HL-60/S4 (cell line): ENCODE measurements at regions not wholly inside any gene's neighbourhood (a gene's known extent, or its start where the extent isn't known, plus 50 kb on each side); places are given as distances from the start of the nearest gene placed in this dataset.
"Not testable (repeated sequence)": the region's sequence is repeated elsewhere in the genome, so short reads cannot be mapped to it uniquely, and the experiment has no call there.

Experiments used
- in situ Hi-C: fragments of 300-500 bp; cut with MboI; formaldehyde crosslinking; loops from 2 replicates; pipeline ENCODE4 v1.14.3; 2022; ENCODE audit warnings: low sequenced_read_pairs

DNA sequence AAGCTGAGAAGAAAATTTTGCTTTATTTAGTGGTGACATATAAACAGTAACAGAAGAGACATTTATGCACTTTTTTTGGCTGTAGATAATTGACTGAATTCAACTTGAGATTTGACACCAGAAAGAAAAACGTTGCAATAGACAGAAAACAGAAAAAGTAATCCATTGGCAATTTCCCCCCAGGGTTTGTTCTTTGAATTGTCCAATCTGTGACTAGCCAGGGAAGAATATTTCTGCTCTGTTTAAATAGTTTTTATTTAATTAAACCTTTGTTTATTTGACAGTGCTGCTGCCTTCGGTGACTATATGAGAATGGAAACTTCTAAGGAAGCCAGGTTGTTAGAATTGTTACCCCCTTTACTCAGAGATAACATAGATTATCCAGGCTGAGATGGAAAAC lies 210.6 kb downstream of the DEPDC1B start:
- in situ Hi-C loops, result no loop called here

DNA sequence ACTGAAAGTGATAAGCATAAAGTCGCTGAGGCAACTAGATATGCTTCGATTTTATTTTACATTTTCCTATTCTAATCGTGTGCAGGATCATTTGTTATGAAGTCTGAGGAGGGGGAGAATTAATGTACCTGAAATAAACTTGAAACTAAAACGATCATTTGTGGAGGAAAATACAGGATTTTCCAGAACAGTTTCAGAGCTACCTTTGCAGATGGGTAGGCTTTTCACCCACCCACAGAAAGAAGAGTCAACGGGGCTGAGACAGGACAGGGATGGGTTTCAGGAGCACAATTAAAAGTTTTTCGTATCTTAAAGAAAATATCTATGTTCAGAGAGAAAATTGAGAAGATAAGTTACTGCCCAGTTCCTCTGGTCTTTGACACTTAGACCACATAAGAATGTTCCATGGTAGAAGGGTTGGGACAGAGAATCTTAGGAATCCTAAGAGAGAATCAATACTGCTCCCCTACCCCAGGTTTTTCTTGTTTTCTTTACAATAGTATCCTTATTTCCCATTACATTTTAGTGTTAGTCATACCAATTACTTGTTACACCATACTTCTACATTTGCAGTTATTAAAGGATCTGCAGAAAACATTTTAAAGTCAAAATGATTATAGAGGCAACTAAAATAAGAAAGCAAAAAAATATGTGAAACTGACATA lies 211.4 kb downstream of the DEPDC1B start:
- in situ Hi-C loops, result no loop called here

GRCh38 chr5:60487885-60488442 lies 212.0 kb downstream of the DEPDC1B start:
- in situ Hi-C loops, result no loop called here

DNA sequence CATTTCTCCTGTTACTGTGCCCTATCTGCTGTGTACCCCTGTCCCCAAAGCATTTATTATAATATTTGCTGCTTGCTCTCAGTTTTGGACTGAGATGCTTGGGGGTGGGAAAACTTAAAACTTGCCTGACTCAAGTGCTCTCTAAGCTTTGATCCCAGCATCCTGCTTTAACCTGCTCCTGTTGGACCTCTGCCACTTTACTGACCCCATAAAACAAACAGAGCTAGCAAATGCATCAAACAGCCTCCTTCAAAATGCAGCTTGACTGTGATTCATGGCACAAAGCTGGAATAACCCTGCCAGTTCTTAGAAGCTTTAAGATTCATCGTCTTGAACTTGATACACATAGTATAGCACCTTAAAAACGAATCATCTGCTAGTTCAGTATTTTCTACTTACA lies 212.5 kb downstream of the DEPDC1B start:
- in situ Hi-C loops, result no loop called here

GRCh38 chr5:60485361-60485760 lies 214.6 kb downstream of the DEPDC1B start:
- in situ Hi-C loops, result no loop called here

DNA sequence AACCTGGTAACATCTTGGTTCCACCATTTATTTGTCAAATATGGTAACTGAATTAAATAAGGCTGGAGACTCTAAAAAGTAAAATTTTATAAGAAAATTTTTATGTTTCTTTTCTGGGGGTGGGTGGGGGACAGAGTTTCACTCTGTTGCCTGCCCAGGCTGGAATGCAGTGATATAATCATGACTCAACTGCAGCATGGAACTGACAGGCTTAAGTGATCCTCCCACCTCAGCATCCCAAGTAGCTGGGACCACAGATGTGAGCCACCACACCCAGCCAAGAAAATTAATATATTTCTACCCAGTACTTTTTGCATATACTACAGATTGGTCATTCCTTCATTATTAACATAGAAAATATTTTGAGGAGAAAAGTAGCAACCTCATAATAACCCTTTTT lies 216.9 kb downstream of the DEPDC1B start:
- in situ Hi-C loops, result no loop called here

- in situ Hi-C loops, result no loop called here
Measured at GRCh38 chr5:60482301-60482700, 217.7 kb downstream of the DEPDC1B start.

DNA sequence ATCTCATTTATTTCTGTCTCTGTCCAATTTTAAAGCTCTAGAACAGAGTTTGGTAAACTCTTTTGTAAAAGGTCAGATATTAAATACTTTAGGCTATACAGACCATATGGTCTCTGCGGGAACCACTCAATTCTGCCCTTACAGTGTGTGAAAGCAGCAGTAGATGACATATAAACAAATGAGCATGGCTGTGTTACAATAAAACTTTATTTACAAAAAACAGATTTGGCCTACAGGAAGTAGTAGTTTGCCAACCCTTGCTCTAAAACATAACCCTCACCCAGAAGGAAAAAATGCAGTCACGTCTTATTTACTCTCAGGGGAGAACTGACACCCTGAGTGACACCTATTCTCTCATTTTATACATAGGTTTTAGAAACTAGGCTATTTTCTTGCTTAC lies 220.4 kb downstream of the DEPDC1B start:
- in situ Hi-C loops, result no loop called here

DNA sequence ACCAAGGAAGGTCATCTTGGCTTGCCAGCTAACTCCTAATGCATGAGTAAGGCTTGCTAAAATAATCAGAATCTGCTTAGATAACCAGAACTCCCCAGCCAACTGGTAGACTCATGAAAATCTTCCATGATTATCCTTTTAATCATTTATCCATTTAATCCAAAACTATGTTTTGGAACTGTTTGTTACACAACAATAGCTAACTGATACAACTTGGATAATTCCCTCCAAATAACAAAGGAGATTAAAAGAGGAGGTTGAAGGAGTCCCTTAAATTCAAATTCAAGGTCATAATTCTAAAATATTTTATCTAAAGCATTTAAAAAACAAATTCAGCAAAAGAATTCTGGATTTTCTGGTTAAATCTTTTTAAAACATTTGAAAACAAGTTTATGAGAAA lies 222.1 kb downstream of the DEPDC1B start:
- in situ Hi-C loops, result no loop called here

DNA sequence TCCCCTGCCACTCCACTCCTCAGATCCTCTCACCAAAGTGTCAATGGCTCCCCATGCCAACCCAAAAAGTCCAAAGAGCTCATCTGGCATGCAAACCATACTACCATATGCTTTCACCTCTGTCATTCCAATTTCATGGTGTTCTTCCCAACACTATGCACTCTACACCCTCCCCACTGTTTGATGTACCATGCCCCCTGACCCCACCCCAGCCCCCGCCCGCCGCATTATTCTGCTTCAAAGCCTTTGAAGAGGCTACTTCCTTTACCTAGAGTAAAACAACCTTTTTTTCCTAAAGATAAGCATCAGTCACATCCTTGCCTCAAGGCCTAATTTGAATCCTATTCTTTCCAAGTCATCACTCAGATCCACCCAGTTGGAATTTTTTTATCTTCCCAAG lies 226.3 kb downstream of the DEPDC1B start:
- in situ Hi-C loops, result no loop called here

GRCh38 chr5:60473027-60473426 lies 226.9 kb downstream of the DEPDC1B start:
- in situ Hi-C loops, result not testable (repeated sequence)

GRCh38 chr5:60470881-60471280 lies 229.1 kb downstream of the DEPDC1B start:
- in situ Hi-C loops, result no loop called here

- in situ Hi-C loops, result no loop called here
Measured at GRCh38 chr5:60469286-60469685, 230.7 kb downstream of the DEPDC1B start.

DNA sequence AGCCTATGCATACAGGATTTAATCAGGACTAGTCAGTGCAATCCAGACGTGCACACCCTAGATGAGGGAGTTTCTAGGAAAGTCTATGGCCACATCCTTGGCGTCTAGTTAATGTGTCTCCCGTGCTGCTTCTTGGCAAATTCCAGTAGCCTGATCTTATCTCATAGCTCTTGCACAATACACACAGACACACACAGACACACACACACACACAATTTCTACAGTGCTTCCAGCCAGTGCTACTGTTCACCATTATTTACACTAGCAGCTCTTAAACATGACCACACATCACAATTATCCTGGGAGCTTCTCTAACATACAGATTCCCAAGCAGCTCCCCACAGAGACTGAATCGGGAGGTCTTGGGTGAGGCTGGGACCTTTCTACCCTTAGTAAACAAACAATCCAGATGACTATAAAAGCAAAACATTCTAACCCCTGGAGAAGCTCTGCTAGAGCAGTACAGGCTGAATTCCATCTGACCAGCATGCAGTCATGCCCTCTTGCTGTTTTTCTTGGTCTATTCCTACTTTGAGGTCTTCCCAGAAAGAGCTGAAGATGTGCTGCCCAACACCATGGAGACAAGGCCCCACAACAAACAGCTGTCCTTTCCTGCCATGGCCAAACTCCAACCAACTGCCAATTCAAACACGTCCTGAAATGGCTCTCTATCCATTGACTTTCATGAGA lies 236.6 kb downstream of the DEPDC1B start:
- in situ Hi-C loops, result no loop called here

- in situ Hi-C loops, result no loop called here
Measured at GRCh38 chr5:60458666-60459065, 241.3 kb downstream of the DEPDC1B start.

DNA sequence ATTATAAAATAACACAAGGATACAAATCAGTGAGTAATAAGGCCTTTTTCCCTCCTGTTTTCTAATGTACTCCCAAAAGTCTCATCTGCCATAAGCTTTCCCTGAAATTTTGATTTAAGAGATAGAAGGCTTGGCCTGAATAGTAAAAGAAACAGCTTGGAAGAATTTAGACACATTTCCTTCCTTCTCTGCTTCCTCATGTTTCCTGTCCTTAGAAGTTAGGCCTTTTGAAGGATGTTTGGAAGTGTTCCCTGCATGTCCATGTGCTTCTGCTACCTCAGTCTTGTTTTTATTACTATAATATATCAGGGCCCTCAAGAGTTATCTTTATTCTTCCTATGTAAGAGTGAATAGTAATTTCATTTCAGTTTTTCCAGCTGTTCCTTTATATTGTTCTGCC lies 242.7 kb downstream of the DEPDC1B start:
- in situ Hi-C loops, result no loop called here

- in situ Hi-C loops, result no loop called here
Measured at GRCh38 chr5:60455589-60455988, 244.4 kb downstream of the DEPDC1B start.

DNA sequence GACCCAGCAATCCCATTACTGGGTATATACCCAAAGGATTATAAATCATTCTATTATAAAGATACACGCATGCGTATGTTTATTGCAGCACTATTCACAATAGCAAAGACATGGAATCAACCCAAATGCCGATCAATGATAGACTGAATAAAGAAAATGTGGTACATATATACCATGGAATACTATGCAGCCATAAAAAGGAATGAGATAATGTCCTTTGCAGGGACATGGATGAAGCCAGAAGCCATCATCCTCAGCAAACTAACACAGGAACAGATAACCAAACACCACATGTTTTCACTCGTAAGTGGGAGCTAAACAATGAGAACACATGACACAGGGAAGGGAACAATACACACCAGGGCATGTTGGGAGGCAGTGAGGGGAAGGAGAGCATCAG lies 245.7 kb downstream of the DEPDC1B start:
- in situ Hi-C loops, result not testable (repeated sequence)

DNA sequence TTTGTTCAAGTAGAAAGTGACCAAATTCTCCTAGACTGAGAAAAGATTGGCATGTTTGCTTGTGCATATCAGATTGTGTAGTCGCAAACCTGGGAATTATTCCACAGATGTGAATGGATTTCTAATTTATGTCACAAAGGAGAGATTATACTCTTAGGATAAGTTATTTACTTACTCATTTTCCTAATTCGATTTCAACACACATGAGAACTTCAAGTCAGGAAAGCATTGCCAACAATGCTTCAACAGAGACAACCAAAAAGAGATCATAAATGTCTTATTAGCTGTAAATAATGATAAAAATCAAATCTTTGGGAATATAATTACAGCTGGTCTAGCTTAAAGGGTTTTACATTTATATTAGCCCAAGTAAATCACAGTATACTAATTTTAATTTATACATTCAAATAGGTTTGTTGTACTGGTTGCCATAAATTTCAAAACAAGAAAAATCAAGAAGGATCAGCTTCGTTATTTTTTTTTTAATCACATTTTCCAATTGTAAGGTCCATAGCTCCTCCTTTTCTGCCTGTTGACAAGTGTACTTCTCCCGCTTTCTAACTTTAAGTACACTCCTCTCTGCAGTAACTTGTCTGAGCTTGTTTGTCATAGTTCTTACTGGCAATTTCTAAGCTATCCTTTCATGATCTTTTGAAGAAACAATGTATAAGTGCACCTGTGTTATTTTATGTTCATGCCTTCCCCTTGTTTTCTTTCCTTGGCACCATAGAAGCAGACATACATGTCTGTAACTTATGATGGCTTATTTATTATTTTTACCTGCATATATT lies 246.6 kb downstream of the DEPDC1B start:
- in situ Hi-C loops, result no loop called here

- in situ Hi-C loops, result no loop called here
Measured at GRCh38 chr5:60448600-60448999, 251.4 kb downstream of the DEPDC1B start.

DNA sequence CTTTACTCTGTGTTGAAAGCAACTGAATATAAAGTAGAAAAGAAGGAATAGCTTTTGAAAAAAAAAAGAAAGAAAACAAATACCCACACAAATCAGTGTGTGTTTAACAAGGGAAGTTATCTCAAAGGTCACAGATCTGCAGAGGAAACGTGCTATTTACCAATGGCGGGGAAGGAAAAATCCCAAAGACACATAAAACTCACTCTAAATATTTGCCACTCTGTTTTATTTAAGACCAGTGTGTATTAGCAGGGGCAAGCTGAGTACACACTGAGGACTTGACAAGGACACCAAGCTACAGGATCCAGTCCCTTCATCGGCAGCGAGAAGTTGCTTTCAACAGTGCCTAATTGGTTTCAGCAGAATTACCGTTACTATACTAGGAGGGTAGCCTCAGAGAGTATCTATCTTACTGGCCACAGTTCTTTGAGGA lies 252.5 kb downstream of the DEPDC1B start:
- in situ Hi-C loops, result no loop called here

GRCh38 chr5:60446917-60447316 lies 253.0 kb downstream of the DEPDC1B start:
- in situ Hi-C loops, result no loop called here
